Panc1 (cell line): ENCODE measurements at regions not wholly inside any gene's neighbourhood (a gene's known extent, or its start where the extent isn't known, plus 50 kb on each side); places are given as distances from the start of the nearest gene placed in this dataset.
A peak's percentile ranks its signal among the peaks of the same experiment; 100 is the strongest.

Source experiments
- ATAC-seq: fragments of 200-7000 bp; cut with Tn5 transposase; 2 replicates; pipeline ENCODE4 v1.9.1; 2020; ENCODE audit warnings: mild to moderate bottlenecking, moderate library complexity
- BruUV-seq: library from RNA; stranded (reverse); fragments of 400-500 nt; replicated peaks from 2 replicates; lab custom pipeline; 2021; lab: Mats Ljungman, UMichigan
- CTCF ChIA-PET: fragments of 300-600 bp; sonication (Branson Sonifier 250); formaldehyde crosslinking; loops from one replicate; lab custom pipeline; 2022; ENCODE audit warnings: antibody characterized with exemption; lab: Charles Lee
- POLR2A ChIA-PET: fragments of 300-600 bp; sonication (Branson Sonifier 250); formaldehyde crosslinking; loops from one replicate; lab custom pipeline; 2022; ENCODE audit warnings: antibody characterized with exemption; lab: Charles Lee
- DNase-seq: peaks from one replicate; pipeline ENCODE4 v3.0.0-alpha.2; 2010; ENCODE audit warnings: low read depth, low spot score
- H3K27ac ChIP-seq: 2 replicates; pipeline ENCODE4 v1.5.1; 2011; ENCODE audit warnings: mild to moderate bottlenecking, low read length, inconsistent platforms
- H3K27me3 ChIP-seq: fragments of 200-500 bp; sonication (Bioruptor generic); 2 replicates; pipeline ENCODE4 v1.6.0; 2014; ENCODE audit warnings: low read length, inconsistent platforms; ENCODE audit not compliant: control insufficient read depth, insufficient read depth
- H3K36me3 ChIP-seq: fragments of 200-500 bp; sonication (Bioruptor generic); 2 replicates; pipeline ENCODE4 v1.5.1; 2014; ENCODE audit warnings: inconsistent platforms, mild to moderate bottlenecking, low read length, moderate library complexity; ENCODE audit not compliant: control insufficient read depth, insufficient read depth
- H3K4me1 ChIP-seq: 2 replicates; pipeline ENCODE4 v1.5.1; 2011; ENCODE audit warnings: inconsistent platforms, mild to moderate bottlenecking, low read length, moderate library complexity; ENCODE audit not compliant: control insufficient read depth, insufficient read depth
- H3K4me3 ChIP-seq, 2 experiments: 2 replicates each; pipeline ENCODE4 v1.5.1; 2011 to 2012; ENCODE audit warnings: low read depth in 2 of 2, low read length in 2 of 2, mild to moderate bottlenecking in 2 of 2, inconsistent platforms in 1 of 2, moderate library complexity in 1 of 2
- H3K9me3 ChIP-seq: fragments of 200-500 bp; sonication (Bioruptor generic); 2 replicates; pipeline ENCODE4 v1.5.1; 2014; ENCODE audit warnings: low read depth, mild to moderate bottlenecking, inconsistent platforms, low read length, moderate library complexity; ENCODE audit not compliant: control insufficient read depth, insufficient read depth
- POLR2AphosphoS5 ChIP-seq: IDR thresholded peaks from 2 replicates; pipeline ENCODE4 v1.6.1; 2012; ENCODE audit warnings: mild to moderate bottlenecking, low read depth, low read length, moderate library complexity
- REST ChIP-seq, 2 experiments: IDR thresholded peaks; 2 replicates each; pipeline ENCODE4 v1.6.1; 2011 to 2012; ENCODE audit warnings: low read depth in 2 of 2, control low read depth in 1 of 2, low read length in 1 of 2, mild to moderate bottlenecking in 1 of 2, moderate library complexity in 1 of 2; ENCODE audit not compliant: insufficient read depth in 1 of 2
- SIN3A ChIP-seq: IDR thresholded peaks from 2 replicates; pipeline ENCODE4 v1.6.1; 2012; ENCODE audit warnings: low read depth, mild to moderate bottlenecking, low read length, moderate library complexity, borderline replicate concordance; ENCODE audit not compliant: insufficient read depth
- TCF7L2 ChIP-seq: IDR thresholded peaks from 2 replicates; pipeline ENCODE4 v1.6.1; 2011; ENCODE audit warnings: mild to moderate bottlenecking, low read depth, low read length, inconsistent platforms
- in situ Hi-C: cut with HindIII; loops from 2 replicates; pipeline ENCODE4 v1.10.0; 2016; ENCODE audit warnings: low sequenced_read_pairs, low pct_unique_long_range_greater_than_20kb
- intact Hi-C: fragments of 100-400 bp; cut with micrococcal nuclease; formaldehyde crosslinking; loops from one replicate; pipeline ENCODE4 v1.10.0; 2022; ENCODE audit not compliant: unreplicated experiment
- TF ChIP-seq, protein P1 (sequence below): fragments of 450-650 bp; IDR thresholded peaks from 2 replicates; pipeline ENCODE4 v1.5.1; 2017; ENCODE audit warnings: mild to moderate bottlenecking

GRCh38 chr15:98266295-98266694, 305.8 kb downstream of the ARRDC4 start:
- H3K9me3 ChIP-seq = peaks cover 5% of the 10 kb centered on the region; the same call in 1 of the 2 replicates
- no peak overlapping the region for H3K4me3 ChIP-seq
- CTCF ChIA-PET = no interaction called here
- H3K4me1 ChIP-seq = no peaks in the 10 kb centered on the region
- ATAC-seq = peak; percentile 45; the same call in 1 of the 2 replicates
- POLR2A ChIA-PET = interaction anchor here (0.6 kb wide), 1 partner anchor 164 kb away, joined by 4 read pairs; no protein-coding TSS in a partner anchor
- no peak overlapping the region for H3K27ac ChIP-seq
- in situ Hi-C loops (no loop called here), intact Hi-C loops (no loop called here)
- H3K36me3 ChIP-seq = no peaks in the 10 kb centered on the region
- no peak for TF ChIP-seq POLR2AphosphoS5
- no peak for TF ChIP-seq SIN3A
- TF ChIP-seq, protein P1, sequence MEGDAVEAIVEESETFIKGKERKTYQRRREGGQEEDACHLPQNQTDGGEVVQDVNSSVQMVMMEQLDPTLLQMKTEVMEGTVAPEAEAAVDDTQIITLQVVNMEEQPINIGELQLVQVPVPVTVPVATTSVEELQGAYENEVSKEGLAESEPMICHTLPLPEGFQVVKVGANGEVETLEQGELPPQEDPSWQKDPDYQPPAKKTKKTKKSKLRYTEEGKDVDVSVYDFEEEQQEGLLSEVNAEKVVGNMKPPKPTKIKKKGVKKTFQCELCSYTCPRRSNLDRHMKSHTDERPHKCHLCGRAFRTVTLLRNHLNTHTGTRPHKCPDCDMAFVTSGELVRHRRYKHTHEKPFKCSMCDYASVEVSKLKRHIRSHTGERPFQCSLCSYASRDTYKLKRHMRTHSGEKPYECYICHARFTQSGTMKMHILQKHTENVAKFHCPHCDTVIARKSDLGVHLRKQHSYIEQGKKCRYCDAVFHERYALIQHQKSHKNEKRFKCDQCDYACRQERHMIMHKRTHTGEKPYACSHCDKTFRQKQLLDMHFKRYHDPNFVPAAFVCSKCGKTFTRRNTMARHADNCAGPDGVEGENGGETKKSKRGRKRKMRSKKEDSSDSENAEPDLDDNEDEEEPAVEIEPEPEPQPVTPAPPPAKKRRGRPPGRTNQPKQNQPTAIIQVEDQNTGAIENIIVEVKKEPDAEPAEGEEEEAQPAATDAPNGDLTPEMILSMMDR = no peak
- TF ChIP-seq TCF7L2 = no peak
- TF ChIP-seq REST (IDR thresholded peaks at IDR 0.05; ENCODE audit: insufficient read depth in 1 of 2, low read depth in 2 of 2, low read length in 1 of 2) = no peak
- no peak for DNase-seq
- no TSS peak for BruUV-seq
- H3K27me3 ChIP-seq = no peaks in the 10 kb centered on the region

GRCh38 chr15:98268163-98268562, 307.7 kb downstream of the ARRDC4 start:
- no TSS peak for BruUV-seq
- H3K36me3 ChIP-seq = no peaks in the 10 kb centered on the region
- no peak for ATAC-seq
- POLR2A ChIA-PET = no interaction called here
- H3K4me1 ChIP-seq = no peaks in the 10 kb centered on the region
- no peak overlapping the region for H3K4me3 ChIP-seq
- in situ Hi-C loops (no loop called here), intact Hi-C loops (no loop called here)
- TF ChIP-seq TCF7L2 = no peak
- TF ChIP-seq, protein P1 = no peak
- no peak for TF ChIP-seq SIN3A
- no peak for TF ChIP-seq REST (IDR thresholded peaks at IDR 0.05; ENCODE audit: insufficient read depth in 1 of 2, low read depth in 2 of 2, low read length in 1 of 2)
- CTCF ChIA-PET = no interaction called here
- DNase-seq = no peak
- no peak overlapping the region for H3K27ac ChIP-seq
- peaks cover 5% of the 10 kb centered on the region; the same call in 1 of the 2 replicates for H3K9me3 ChIP-seq
- no peaks in the 10 kb centered on the region for H3K27me3 ChIP-seq
